Esophagus muscularis mucosa (tissue), 4 donors: ENCODE measurements at regions not wholly inside any gene's neighbourhood (a gene's known extent, or its start where the extent isn't known, plus 50 kb on each side); places are given as distances from the start of the nearest gene placed in this dataset.
A peak's percentile ranks its signal among the peaks of the same experiment; 100 is the strongest.

Experiments used
- DNase-seq: peaks from one replicate; pipeline ENCODE4 v3.0.0-alpha.2; 2017; ENCODE audit errors: extremely low spot score
- H3K27ac ChIP-seq, 4 donors: fragments of 200-600 bp; sonication (generic); replicated peaks in 1 of 4; 1 replicate in 3 of 4; 2 replicates in 1 of 4; pipeline ENCODE4 v1.5.1; 2016 to 2019; ENCODE audit warnings: mild to moderate bottlenecking in 1 of 4
- H3K27me3 ChIP-seq, 4 donors: fragments of 200-600 bp; sonication (generic); one replicate each; pipeline versions ENCODE4 v1.5.1 to v1.6.0; 2016 to 2019
- H3K36me3 ChIP-seq, 4 donors: fragments of 200-600 bp; sonication (generic); one replicate each; pipeline ENCODE4 v1.5.1; 2016 to 2019
- H3K4me1 ChIP-seq, 4 donors: fragments of 200-600 bp; sonication (generic); one replicate each; pipeline ENCODE4 v1.5.1; 2016 to 2019
- H3K4me3 ChIP-seq, 4 donors: fragments of 200-600 bp; sonication (generic); 1 replicate in 2 of 4; 2 replicates in 2 of 4; pipeline ENCODE4 v1.5.1; 2016 to 2019; ENCODE audit warnings: mild to moderate bottlenecking in 4 of 4, moderate library complexity in 1 of 4
- H3K9me3 ChIP-seq, 4 donors: fragments of 200-600 bp; sonication (generic); 1 replicate in 3 of 4; 2 replicates in 1 of 4; pipeline ENCODE4 v1.5.1; 2016 to 2019
- EP300 ChIP-seq: sonication (generic); formaldehyde crosslinking; IDR thresholded peaks from one replicate; pipeline ENCODE4 v1.6.1; 2017; ENCODE audit warnings: antibody characterized with exemption
- POLR2A ChIP-seq: fragments of 450-650 bp; IDR thresholded peaks from one replicate; pipeline ENCODE4 v1.6.1; 2017; ENCODE audit warnings: antibody characterized with exemption, moderate library complexity, mild to moderate bottlenecking, low read depth
- POLR2AphosphoS5 ChIP-seq, 2 donors: sonication (generic); formaldehyde crosslinking; IDR thresholded peaks; one replicate each; pipeline ENCODE4 v1.6.1; 2017; ENCODE audit warnings: antibody characterized with exemption in 2 of 2
- WGBS: methylation state at CpG from one replicate; pipeline ENCODE4 v1.1.5; 2018; 5-methylcytosine and 5-hydroxymethylcytosine counted together
- intact Hi-C: fragments of 100-400 bp; cut with DNase I; formaldehyde crosslinking; loops from one replicate; pipeline ENCODE4 v1.15.1; 2023
- TF ChIP-seq, protein P1 (sequence below), 3 experiments: fragments of 200-600 bp in 2 of 3; fragments of 450-650 bp in 1 of 3; sonication (generic) in 2 of 3; IDR thresholded peaks; one replicate each; pipeline ENCODE4 v1.5.1; 2017 to 2019; ENCODE audit warnings: antibody characterized with exemption in 3 of 3, mild to moderate bottlenecking in 2 of 3, moderate library complexity in 1 of 3

DNA sequence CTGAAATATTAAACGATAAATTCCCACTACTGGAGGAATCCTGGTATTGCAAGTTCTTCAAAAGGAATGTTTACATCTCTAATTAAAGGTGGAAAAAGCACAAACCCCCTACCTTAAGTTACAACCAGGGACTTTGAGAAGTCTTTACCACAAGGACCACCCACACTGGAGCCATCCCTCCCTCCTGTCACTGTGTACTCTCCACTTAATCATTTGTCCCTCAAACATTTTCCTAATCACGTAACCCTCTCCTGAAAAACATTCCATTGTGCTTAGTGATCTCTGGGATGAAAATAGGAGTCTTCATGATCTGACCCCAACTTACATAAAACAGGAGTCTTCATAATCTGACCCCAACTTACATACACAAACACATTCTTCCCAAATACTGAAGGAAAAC, 85.7 kb downstream of the SUCLG1 start:
- WGBS, result 72% methylated on average over 2 of the region's 2 CpGs
- no peak overlapping the region for H3K4me3 ChIP-seq
- intact Hi-C loops, result no loop called here
- H3K27me3 ChIP-seq, result no peaks in the 10 kb centered on the region
- no peak for DNase-seq
- TF ChIP-seq POLR2AphosphoS5 (IDR thresholded peaks at IDR 0.05) (no peak), EP300 (no peak), POLR2A (no peak)
- TF ChIP-seq, protein P1, sequence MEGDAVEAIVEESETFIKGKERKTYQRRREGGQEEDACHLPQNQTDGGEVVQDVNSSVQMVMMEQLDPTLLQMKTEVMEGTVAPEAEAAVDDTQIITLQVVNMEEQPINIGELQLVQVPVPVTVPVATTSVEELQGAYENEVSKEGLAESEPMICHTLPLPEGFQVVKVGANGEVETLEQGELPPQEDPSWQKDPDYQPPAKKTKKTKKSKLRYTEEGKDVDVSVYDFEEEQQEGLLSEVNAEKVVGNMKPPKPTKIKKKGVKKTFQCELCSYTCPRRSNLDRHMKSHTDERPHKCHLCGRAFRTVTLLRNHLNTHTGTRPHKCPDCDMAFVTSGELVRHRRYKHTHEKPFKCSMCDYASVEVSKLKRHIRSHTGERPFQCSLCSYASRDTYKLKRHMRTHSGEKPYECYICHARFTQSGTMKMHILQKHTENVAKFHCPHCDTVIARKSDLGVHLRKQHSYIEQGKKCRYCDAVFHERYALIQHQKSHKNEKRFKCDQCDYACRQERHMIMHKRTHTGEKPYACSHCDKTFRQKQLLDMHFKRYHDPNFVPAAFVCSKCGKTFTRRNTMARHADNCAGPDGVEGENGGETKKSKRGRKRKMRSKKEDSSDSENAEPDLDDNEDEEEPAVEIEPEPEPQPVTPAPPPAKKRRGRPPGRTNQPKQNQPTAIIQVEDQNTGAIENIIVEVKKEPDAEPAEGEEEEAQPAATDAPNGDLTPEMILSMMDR (IDR thresholded peaks at IDR 0.05), result no peak
- H3K36me3 ChIP-seq, result no peaks in the 10 kb centered on the region
- no peak overlapping the region for H3K27ac ChIP-seq
- no peaks in the 10 kb centered on the region for H3K9me3 ChIP-seq
- no peaks in the 10 kb centered on the region for H3K4me1 ChIP-seq

DNA sequence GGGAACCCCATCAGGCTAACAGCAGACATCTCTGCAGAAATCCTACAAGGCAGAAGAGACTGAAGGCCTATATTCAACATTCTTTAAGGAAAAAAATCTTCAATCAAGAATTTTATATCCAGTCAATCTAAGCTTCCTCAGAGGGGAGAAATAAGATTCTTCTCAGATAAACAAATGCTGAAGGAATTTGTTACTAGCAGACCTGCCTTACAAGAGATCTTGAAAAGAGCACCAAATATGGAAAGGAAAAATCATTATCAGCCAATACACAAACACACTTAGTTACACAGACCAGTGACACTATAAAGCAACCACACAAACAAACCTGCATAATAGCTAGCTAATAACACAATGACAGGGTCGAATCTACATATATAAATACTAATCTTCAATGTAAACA, 96.5 kb downstream of the SUCLG1 start:
- Histone ChIP-seq H3K4me3 (no peak overlapping the region), H3K36me3 (no peaks in the 10 kb centered on the region), H3K4me1 (no peaks in the 10 kb centered on the region), H3K27me3 (no peaks in the 10 kb centered on the region), H3K9me3 (peaks cover 0 to 41% (median 8%) of the 10 kb centered on the region in 4 donors), H3K27ac (no peak overlapping the region)
- TF ChIP-seq EP300, result no peak
- TF ChIP-seq, protein P1 (IDR thresholded peaks at IDR 0.05), result no peak
- no peak for DNase-seq
- intact Hi-C loops, result no loop called here
- WGBS, result 57% methylated on average over 1 of the region's 1 CpG

DNA sequence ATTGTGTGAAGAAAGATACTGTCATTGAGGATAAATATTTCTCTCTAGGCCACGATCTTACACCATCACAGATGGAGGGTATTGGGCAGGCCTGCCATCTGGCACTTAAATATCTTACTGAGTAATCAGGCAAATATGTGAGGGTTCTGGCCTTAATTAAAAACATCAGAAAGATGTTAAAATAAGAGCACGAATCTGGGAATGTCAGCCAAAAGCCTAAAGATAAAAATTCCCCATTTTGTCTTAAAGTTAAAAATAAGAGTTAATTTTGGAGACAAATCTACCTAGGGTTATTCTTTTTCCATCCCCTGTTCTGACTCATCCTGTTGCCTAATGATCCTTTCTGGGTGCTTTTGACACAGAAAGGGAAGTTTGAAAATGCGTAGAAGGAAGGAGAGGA, 121.0 kb downstream of the SUCLG1 start:
- H3K4me3 ChIP-seq, result no peak overlapping the region
- H3K27ac ChIP-seq, result no peak overlapping the region
- 60% methylated on average over 3 of the region's 3 CpGs for WGBS
- no peak for DNase-seq
- H3K36me3 ChIP-seq, result no peaks in the 10 kb centered on the region
- no peaks in the 10 kb centered on the region for H3K27me3 ChIP-seq
- no peaks in the 10 kb centered on the region for H3K4me1 ChIP-seq
- intact Hi-C loops, result no loop called here
- TF ChIP-seq POLR2AphosphoS5 (IDR thresholded peaks at IDR 0.05) (no peak), EP300 (no peak), POLR2A (no peak)
- TF ChIP-seq, protein P1 (IDR thresholded peaks at IDR 0.05), result no peak
- no peaks in the 10 kb centered on the region for H3K9me3 ChIP-seq

DNA sequence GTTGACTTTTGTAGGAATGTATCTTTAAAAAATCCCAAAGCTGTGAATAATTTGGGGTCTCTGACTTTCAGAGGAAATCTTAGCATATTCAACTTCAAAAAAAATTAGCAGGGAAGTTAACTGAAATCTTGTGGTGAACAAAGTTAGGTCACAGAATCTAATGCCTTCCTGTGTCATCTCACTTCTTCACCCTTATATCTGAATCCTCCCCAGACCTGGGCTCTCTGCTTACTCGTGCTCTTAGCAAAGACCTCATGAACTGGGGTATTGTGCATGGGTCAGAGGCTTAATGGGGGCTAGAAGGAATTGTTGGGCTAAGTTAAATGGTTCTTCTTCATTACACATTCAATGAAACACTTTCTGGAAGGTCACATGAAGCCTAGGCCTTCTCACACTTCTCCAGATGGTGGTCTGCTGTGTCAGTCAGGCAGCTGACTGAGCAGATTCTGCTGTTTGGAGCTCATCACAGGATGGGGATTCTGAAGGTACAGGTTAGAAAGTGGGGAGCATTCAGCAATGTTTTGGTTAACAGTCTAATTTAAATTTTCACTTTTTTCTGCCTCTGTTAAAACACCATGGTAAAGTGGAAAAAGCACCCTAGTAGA, 131.3 kb downstream of the SUCLG1 start:
- 65% methylated on average over 1 of the region's 1 CpG for whole genome bisulfite sequencing
- Histone ChIP-seq H3K4me1 (no peaks in the 10 kb centered on the region), H3K27ac (no peak overlapping the region), H3K9me3 (peaks cover 0 to 2% (median 0%) of the 10 kb centered on the region in 4 donors), H3K4me3 (no peak overlapping the region), H3K36me3 (no peaks in the 10 kb centered on the region), H3K27me3 (no peaks in the 10 kb centered on the region)
- TF ChIP-seq POLR2A (no peak), POLR2AphosphoS5 (IDR thresholded peaks at IDR 0.05) (no peak), EP300 (no peak)
- TF ChIP-seq, protein P1 (IDR thresholded peaks at IDR 0.05), result no peak
- peak; percentile 62 for DNase-seq
- intact Hi-C loops, result no loop called here

DNA sequence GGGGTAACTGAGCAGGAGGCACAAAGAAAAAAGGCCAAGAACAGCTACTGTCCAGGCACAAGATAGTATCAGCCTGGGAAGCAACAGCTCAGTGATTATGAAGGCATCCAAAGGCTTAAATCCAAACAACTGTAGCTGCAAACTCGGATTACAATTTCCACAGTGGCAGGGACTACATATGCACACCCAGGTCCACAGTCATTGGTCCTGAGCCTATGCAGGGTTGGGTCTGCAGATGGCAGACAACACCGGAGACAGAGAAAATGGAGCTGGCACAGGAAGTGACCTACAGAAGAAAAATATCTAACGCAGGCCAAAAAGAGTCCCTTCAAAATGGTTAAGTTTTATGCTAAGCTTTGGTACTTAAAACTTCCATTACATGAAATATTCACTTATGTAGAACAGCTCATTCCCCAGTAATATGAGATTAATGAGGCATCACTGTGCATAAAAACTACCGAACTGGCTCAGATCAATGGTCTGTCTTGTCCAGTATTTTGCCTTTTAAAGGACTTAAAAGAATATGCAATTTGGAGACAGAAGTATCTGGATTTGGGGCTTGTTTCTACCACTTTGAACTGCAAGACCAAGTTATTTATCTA, 132.1 kb downstream of the SUCLG1 start:
- Histone ChIP-seq H3K4me3 (no peak overlapping the region), H3K27ac (no peak overlapping the region), H3K27me3 (no peaks in the 10 kb centered on the region), H3K4me1 (no peaks in the 10 kb centered on the region), H3K9me3 (peaks cover 0 to 2% (median 0%) of the 10 kb centered on the region in 4 donors), H3K36me3 (no peaks in the 10 kb centered on the region)
- 78% methylated on average over 4 of the region's 4 CpGs for WGBS
- TF ChIP-seq, protein P1 (IDR thresholded peaks at IDR 0.05), result no peak
- TF ChIP-seq EP300, result no peak
- no peak for TF ChIP-seq POLR2AphosphoS5 (IDR thresholded peaks at IDR 0.05)
- no peak for TF ChIP-seq POLR2A
- DNase-seq, result peak; percentile 79
- intact Hi-C loops, result no loop called here
